A673 (cell line): ENCODE measurements at regions not wholly inside any gene's neighbourhood (a gene's known extent, or its start where the extent isn't known, plus 50 kb on each side); places are given as distances from the start of the nearest gene placed in this dataset.

Experiments used
- CTCF ChIP-seq: fragments of 300-800, 200-600 bp; sonication (generic); conservative IDR thresholded peaks from 2 replicates; pipeline ENCODE4 v1.5.1; 2017; ENCODE audit warnings: low read depth, mild to moderate bottlenecking, antibody characterized with exemption, low read length, moderate library complexity, mixed read lengths
- EZH2 ChIP-seq: fragments of 200-600 bp; sonication (generic); IDR thresholded peaks from 2 replicates; pipeline ENCODE4 v1.6.1; 2017; ENCODE audit warnings: borderline replicate concordance, low read depth, mild to moderate bottlenecking, mixed read lengths, antibody characterized with exemption, low read length; ENCODE audit not compliant: poor library complexity, severe bottlenecking

GRCh38 chr1:90781534-90781933, 64.4 kb upstream of the BARHL2 start:
- no peak for TF ChIP-seq CTCF
- TF ChIP-seq EZH2: no peak
